GM12878 (cell line): ENCODE measurements at regions not wholly inside any gene's neighbourhood (a gene's known extent, or its start where the extent isn't known, plus 50 kb on each side); places are given as distances from the start of the nearest gene placed in this dataset.
A peak's percentile ranks its signal among the peaks of the same experiment; 100 is the strongest.

Experiments
- BCLAF1 ChIP-seq: fragments of 450-650 bp; IDR thresholded peaks from 2 replicates; pipeline ENCODE4 v1.6.1; 2017; ENCODE audit warnings: antibody characterized with exemption, mild to moderate bottlenecking, moderate library complexity
- CBX3 ChIP-seq: fragments of 200-600 bp; sonication (generic); IDR thresholded peaks from 2 replicates; pipeline ENCODE4 v1.6.1; 2016; ENCODE audit warnings: low read depth, borderline replicate concordance
- CREB1 ChIP-seq: IDR thresholded peaks from 2 replicates; pipeline ENCODE4 v1.6.1; 2012; ENCODE audit warnings: low read depth, mild to moderate bottlenecking, inconsistent platforms
- CTCF ChIP-seq, 3 experiments: IDR thresholded peaks in 2 of 3; conservative IDR thresholded peaks in 1 of 3; 2 replicates each; pipeline ENCODE4 v1.5.1; 2011; ENCODE audit warnings: low read depth in 3 of 3, low read length in 3 of 3, mild to moderate bottlenecking in 3 of 3, control low read depth in 2 of 3, moderate library complexity in 2 of 3, inconsistent platforms in 1 of 3, mixed read lengths in 1 of 3; ENCODE audit not compliant: control insufficient read depth in 2 of 3, insufficient read depth in 1 of 3; ENCODE audit errors: extremely low read depth in 1 of 3
- E4F1 ChIP-seq: fragments of 450-650 bp; IDR thresholded peaks from 2 replicates; pipeline ENCODE4 v1.6.1; 2018; ENCODE audit warnings: borderline replicate concordance, mild to moderate bottlenecking; ENCODE audit not compliant: partially characterized antibody
- EZH2 ChIP-seq: IDR thresholded peaks from 2 replicates; pipeline ENCODE4 v1.6.1; 2012; ENCODE audit warnings: low read depth, mild to moderate bottlenecking, control low read depth, inconsistent platforms, low read length, borderline replicate concordance; ENCODE audit not compliant: control insufficient read depth
- IKZF1 ChIP-seq: fragments of 450-650 bp; conservative IDR thresholded peaks from 2 replicates; pipeline ENCODE4 v1.6.1; 2017; ENCODE audit warnings: antibody characterized with exemption, mild to moderate bottlenecking
- JUNB ChIP-seq: IDR thresholded peaks from 2 replicates; pipeline ENCODE4 v1.6.1; 2016; ENCODE audit warnings: antibody characterized with exemption, mild to moderate bottlenecking
- MYC ChIP-seq: IDR thresholded peaks from 2 replicates; pipeline ENCODE4 v1.6.1; 2011; ENCODE audit warnings: mild to moderate bottlenecking, low read length, moderate library complexity, inconsistent platforms; ENCODE audit not compliant: insufficient read depth, insufficient replicate concordance, insufficient read length, severe bottlenecking
- PBX3 ChIP-seq: IDR thresholded peaks from 2 replicates; pipeline ENCODE4 v1.6.1; 2011; ENCODE audit warnings: mild to moderate bottlenecking, low read depth, low read length, moderate library complexity; ENCODE audit not compliant: insufficient replicate concordance
- RAD21 ChIP-seq: IDR thresholded peaks from 2 replicates; pipeline ENCODE4 v1.6.1; 2011; ENCODE audit warnings: mild to moderate bottlenecking, low read depth, low read length, moderate library complexity; ENCODE audit not compliant: insufficient read depth
- RAD51 ChIP-seq: fragments of 450-650 bp; IDR thresholded peaks from 2 replicates; pipeline ENCODE4 v1.6.1; 2016; ENCODE audit warnings: moderate library complexity, mild to moderate bottlenecking, inconsistent platforms
- RBBP5 ChIP-seq: fragments of 200-600 bp; sonication (generic); conservative IDR thresholded peaks from 2 replicates; pipeline ENCODE4 v1.6.1; 2016
- RFX5 ChIP-seq: IDR thresholded peaks from 2 replicates; pipeline ENCODE4 v1.6.1; 2011; ENCODE audit warnings: low read depth, low read length, improper control_type of control experiment
- SMAD1 ChIP-seq: fragments of 450-650 bp; IDR thresholded peaks from 2 replicates; pipeline ENCODE4 v1.6.1; 2018; ENCODE audit warnings: mild to moderate bottlenecking, low read depth; ENCODE audit not compliant: partially characterized antibody
- SP1 ChIP-seq: IDR thresholded peaks from one replicate; pipeline ENCODE4 v1.6.1; 2011; ENCODE audit warnings: low read depth, low read length
- TBL1XR1 ChIP-seq: IDR thresholded peaks from 2 replicates; pipeline ENCODE4 v1.6.1; 2012; ENCODE audit warnings: low read depth, low read length, improper control_type of control experiment
- USF2 ChIP-seq: IDR thresholded peaks from 2 replicates; pipeline ENCODE4 v1.6.1; 2011; ENCODE audit warnings: low read depth, low read length, improper control_type of control experiment, borderline replicate concordance

GRCh38 chr10:32149252-32149955 is 93.2 kb upstream of the KIF5B start (continued):
- TF ChIP-seq E4F1 (no peak), RBBP5 (no peak), PBX3 (peak; percentile 55), SP1 (no peak), JUNB (peak; percentile 84), CREB1 (0 out of 2 replicates have a peak, but pooled peaks have one; percentile 66), TBL1XR1 (no peak), RAD21 (no peak), BCLAF1 (no peak), MYC (no peak), RAD51 (no peak), CTCF (IDR thresholded peaks at IDR 0.05 in 2 of 3, conservative IDR thresholded peaks at IDR 0.05 in 1 of 3; ENCODE audit: control insufficient read depth in 2 of 3, extremely low read depth in 1 of 3, insufficient read depth in 1 of 3, low read depth in 3 of 3, low read length in 3 of 3) (no peak), RFX5 (no peak), USF2 (no peak), SMAD1 (no peak), EZH2 (no peak), CBX3 (no peak), IKZF1 (peak; percentile 55)
